Endodermal cell (in vitro differentiated cells): ENCODE measurements at regions not wholly inside any gene's neighbourhood (a gene's known extent, or its start where the extent isn't known, plus 50 kb on each side); places are given as distances from the start of the nearest gene placed in this dataset.

Experiments used
- DNase-seq: peaks from one replicate; pipeline ENCODE4 v3.0.0-alpha.2; 2017
- H3K27ac ChIP-seq: 2 replicates; pipeline ENCODE4 v1.5.1; 2013; ENCODE audit warnings: mild to moderate bottlenecking, low read depth, low read length, moderate library complexity
- H3K27me3 ChIP-seq: 2 replicates; pipeline ENCODE4 v1.6.1; 2013; ENCODE audit warnings: mild to moderate bottlenecking, low read length, moderate library complexity; ENCODE audit not compliant: insufficient read depth, control insufficient read depth, poor library complexity, severe bottlenecking
- H3K36me3 ChIP-seq: 2 replicates; pipeline ENCODE4 v1.7.0; 2013; ENCODE audit warnings: mild to moderate bottlenecking, low read length, moderate library complexity; ENCODE audit not compliant: control insufficient read depth, insufficient read depth
- H3K4me1 ChIP-seq: one replicate; pipeline ENCODE4 v1.7.0; 2013; ENCODE audit warnings: low read length; ENCODE audit not compliant: control insufficient read depth, insufficient read depth
- H3K4me3 ChIP-seq: 2 replicates; pipeline ENCODE4 v1.5.1; 2013; ENCODE audit warnings: mild to moderate bottlenecking, low read length, moderate library complexity
- H3K9ac ChIP-seq: 2 replicates; pipeline ENCODE4 v1.6.1; 2013; ENCODE audit warnings: mild to moderate bottlenecking, low read length, moderate library complexity; ENCODE audit not compliant: poor library complexity, severe bottlenecking; ENCODE audit errors: extremely low read depth
- H3K9me3 ChIP-seq: 2 replicates; pipeline ENCODE4 v1.6.1; 2013; ENCODE audit warnings: mild to moderate bottlenecking, low read length, moderate library complexity; ENCODE audit not compliant: control insufficient read depth
- H3K27ac Mint-ChIP-seq: 2 replicates; pipeline ENCODE4 v1.8.0; 2020; ENCODE audit warnings: mixed read lengths
- H3K27me3 Mint-ChIP-seq: 2 replicates; pipeline ENCODE4 v1.8.0; 2021; ENCODE audit warnings: mild to moderate bottlenecking, mixed read lengths; ENCODE audit not compliant: insufficient read depth
- H3K36me3 Mint-ChIP-seq: 2 replicates; pipeline ENCODE4 v1.8.0; 2020; ENCODE audit warnings: low read depth, mixed read lengths
- H3K4me1 Mint-ChIP-seq: 2 replicates; pipeline ENCODE4 v1.8.0; 2020; ENCODE audit warnings: mixed read lengths
- H3K4me3 Mint-ChIP-seq: 2 replicates; pipeline ENCODE4 v1.8.0; 2020; ENCODE audit warnings: mild to moderate bottlenecking, moderate library complexity, mixed read lengths
- H3K9me3 Mint-ChIP-seq: 2 replicates; pipeline ENCODE4 v1.8.0; 2020; ENCODE audit warnings: mild to moderate bottlenecking, mixed read lengths
- CTCF ChIP-seq: fragments of 200-600 bp; sonication (generic); conservative IDR thresholded peaks from 2 replicates; pipeline ENCODE4 v1.5.0; 2021; ENCODE audit warnings: antibody characterized with exemption, mild to moderate bottlenecking
- WGBS, 2 experiments: methylation state at CpG; one replicate each; pipeline versions ENCODE4 v1.1.5 to v1.1.7; 2013; ENCODE audit warnings: missing lambda C conversion rate in 2 of 2, mixed read lengths in 1 of 2; ENCODE audit not compliant: insufficient coverage in 1 of 2, insufficient read length in 1 of 2; 5-methylcytosine and 5-hydroxymethylcytosine counted together

- no peak overlapping the region for H3K4me3 Mint-ChIP-seq
- no peaks in the 10 kb centered on the region for H3K9me3 Mint-ChIP-seq
- no peak overlapping the region for H3K4me3 ChIP-seq
- no peaks in the 10 kb centered on the region for H3K4me1 Mint-ChIP-seq
- H3K27me3 ChIP-seq, result no peaks in the 10 kb centered on the region
- DNase-seq, result no peak
- H3K9me3 ChIP-seq, result no peaks in the 10 kb centered on the region
- H3K36me3 Mint-ChIP-seq, result no peaks in the 10 kb centered on the region
- peaks cover 2% of the 10 kb centered on the region for H3K27me3 Mint-ChIP-seq
- no peaks in the 10 kb centered on the region for H3K36me3 ChIP-seq
- H3K4me1 ChIP-seq, result no peaks in the 10 kb centered on the region
- H3K27ac Mint-ChIP-seq, result no peak overlapping the region
- no peak overlapping the region for H3K27ac ChIP-seq
- TF ChIP-seq CTCF, result no peak
- H3K9ac ChIP-seq, result no peak overlapping the region
- 77% methylated on average over 4 of the region's 4 CpGs; no CpG with 5 or more reads in 1 of the 2 experiments for WGBS, 2 experiments
These were observed 180.6 kb upstream of the CCDC68 start for GRCh38 chr18:55139836-55140235.

DNA sequence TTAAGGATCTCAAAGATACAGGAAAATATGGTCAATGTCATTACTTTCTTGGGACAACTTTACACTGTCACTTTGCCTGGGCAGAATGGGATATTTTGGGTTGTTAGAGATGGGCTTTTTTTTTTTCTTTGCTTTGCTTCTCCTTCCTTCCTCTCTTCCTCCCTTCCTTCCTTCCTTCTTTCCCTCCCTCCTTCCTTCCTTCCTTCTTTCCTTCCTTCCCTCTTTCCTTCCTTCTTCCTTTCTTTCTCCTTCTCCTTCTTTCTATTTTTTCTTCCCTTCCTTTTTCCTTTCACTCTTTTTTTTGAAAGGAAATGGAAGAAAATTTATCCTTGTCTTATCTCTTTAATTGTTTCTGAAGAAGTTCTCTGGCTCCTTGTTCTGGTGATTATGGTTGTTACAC lies 180.0 kb upstream of the CCDC68 start:
- Mint-ChIP-seq H3K36me3 (no peaks in the 10 kb centered on the region), H3K4me3 (no peak overlapping the region), H3K9me3 (no peaks in the 10 kb centered on the region), H3K4me1 (no peaks in the 10 kb centered on the region), H3K27me3 (peaks cover 2% of the 10 kb centered on the region), H3K27ac (no peak overlapping the region)
- H3K9ac ChIP-seq, result no peak overlapping the region
- TF ChIP-seq CTCF, result no peak
- H3K27me3 ChIP-seq, result no peaks in the 10 kb centered on the region
- H3K27ac ChIP-seq, result no peak overlapping the region
- no peak for DNase-seq
- H3K4me3 ChIP-seq, result no peak overlapping the region
- no peaks in the 10 kb centered on the region for H3K36me3 ChIP-seq
- no peaks in the 10 kb centered on the region for H3K9me3 ChIP-seq
- H3K4me1 ChIP-seq, result no peaks in the 10 kb centered on the region

- Histone ChIP-seq H3K9me3 (no peaks in the 10 kb centered on the region), H3K27me3 (no peaks in the 10 kb centered on the region), H3K36me3 (no peaks in the 10 kb centered on the region), H3K4me1 (no peaks in the 10 kb centered on the region), H3K9ac (no peak overlapping the region), H3K27ac (no peak overlapping the region), H3K4me3 (no peak overlapping the region)
- Mint-ChIP-seq H3K36me3 (no peaks in the 10 kb centered on the region), H3K4me1 (no peaks in the 10 kb centered on the region), H3K27me3 (peaks cover 2% of the 10 kb centered on the region), H3K9me3 (no peaks in the 10 kb centered on the region), H3K4me3 (no peak overlapping the region), H3K27ac (no peak overlapping the region)
- DNase-seq, result no peak
- 89 to 94% methylated on average over 4 of the region's 4 CpGs for WGBS, 2 experiments
- TF ChIP-seq CTCF, result no peak
These were observed 179.1 kb upstream of the CCDC68 start for GRCh38 chr18:55138401-55138800.
